HFFc6 (cell line): ENCODE measurements at regions not wholly inside any gene's neighbourhood (a gene's known extent, or its start where the extent isn't known, plus 50 kb on each side); places are given as distances from the start of the nearest gene placed in this dataset.

Experiments
- DNase-seq: peaks from one replicate; pipeline ENCODE4 v3.0.0-alpha.2; 2018
- H3K27ac Mint-ChIP-seq: 2 replicates; pipeline ENCODE4 v1.8.0; 2020; ENCODE audit warnings: mild to moderate bottlenecking, mixed read lengths
- H3K27me3 Mint-ChIP-seq: 2 replicates; pipeline ENCODE4 v1.8.0; 2021; ENCODE audit warnings: mild to moderate bottlenecking, moderate library complexity, mixed read lengths; ENCODE audit not compliant: insufficient read depth
- H3K36me3 Mint-ChIP-seq: 2 replicates; pipeline ENCODE4 v1.8.0; 2021; ENCODE audit warnings: low read depth, mixed read lengths
- H3K4me1 Mint-ChIP-seq: 2 replicates; pipeline ENCODE4 v1.8.0; 2020; ENCODE audit warnings: low read depth, mixed read lengths
- H3K4me3 Mint-ChIP-seq: 2 replicates; pipeline ENCODE4 v1.8.0; 2020; ENCODE audit warnings: mild to moderate bottlenecking, moderate library complexity, mixed read lengths
- H3K9me3 Mint-ChIP-seq: 2 replicates; pipeline ENCODE4 v1.8.0; 2020; ENCODE audit warnings: mild to moderate bottlenecking, mixed read lengths
- CTCF ChIP-seq: fragments of 200-600 bp; sonication (generic); IDR thresholded peaks from 2 replicates; pipeline ENCODE4 v1.5.0; 2021; ENCODE audit warnings: antibody characterized with exemption, mild to moderate bottlenecking

GRCh38 chr11:71383461-71383860 is 64.7 kb downstream of the DHCR7 start:
- H3K4me1 Mint-ChIP-seq: no peaks in the 10 kb centered on the region
- no peak for DNase-seq
- H3K27ac Mint-ChIP-seq: no peak overlapping the region
- peaks cover 10% of the 10 kb centered on the region for H3K36me3 Mint-ChIP-seq
- no peak overlapping the region for H3K4me3 Mint-ChIP-seq
- H3K27me3 Mint-ChIP-seq: peaks cover 34% of the 10 kb centered on the region
- H3K9me3 Mint-ChIP-seq: peaks cover 11% of the 10 kb centered on the region
- TF ChIP-seq CTCF: no peak

GRCh38 chr11:71381781-71382505 is 66.2 kb downstream of the DHCR7 start:
- Mint-ChIP-seq H3K36me3 (no peaks in the 10 kb centered on the region), H3K4me3 (no peak overlapping the region), H3K27me3 (peaks cover 20% of the 10 kb centered on the region), H3K4me1 (no peaks in the 10 kb centered on the region), H3K9me3 (no peaks in the 10 kb centered on the region; the same call in 1 of the 2 replicates), H3K27ac (no peak overlapping the region)
- no peak for DNase-seq
- TF ChIP-seq CTCF: no peak

- H3K36me3 Mint-ChIP-seq: no peaks in the 10 kb centered on the region
- no peaks in the 10 kb centered on the region; the same call in 1 of the 2 replicates for H3K9me3 Mint-ChIP-seq
- no peak for TF ChIP-seq CTCF
- peaks cover 9% of the 10 kb centered on the region for H3K27me3 Mint-ChIP-seq
- DNase-seq: no peak
- no peak overlapping the region for H3K27ac Mint-ChIP-seq
- no peaks in the 10 kb centered on the region for H3K4me1 Mint-ChIP-seq
- no peak overlapping the region for H3K4me3 Mint-ChIP-seq
Measured at GRCh38 chr11:71379701-71380100, 68.5 kb downstream of the DHCR7 start.

- DNase-seq: no peak
- Mint-ChIP-seq H3K27ac (no peak overlapping the region), H3K4me1 (no peaks in the 10 kb centered on the region), H3K4me3 (no peak overlapping the region), H3K36me3 (no peaks in the 10 kb centered on the region), H3K27me3 (peaks cover 2% of the 10 kb centered on the region; the same call in 1 of the 2 replicates), H3K9me3 (no peaks in the 10 kb centered on the region; the same call in 1 of the 2 replicates)
- no peak for TF ChIP-seq CTCF
Measured at GRCh38 chr11:71373791-71374454, 74.3 kb downstream of the DHCR7 start.

GRCh38 chr11:71372693-71373657 is 75.2 kb downstream of the DHCR7 start:
- Mint-ChIP-seq H3K27ac (no peak overlapping the region), H3K36me3 (no peaks in the 10 kb centered on the region), H3K27me3 (peaks cover 7% of the 10 kb centered on the region; the same call in 1 of the 2 replicates), H3K4me1 (no peaks in the 10 kb centered on the region), H3K4me3 (no peak overlapping the region), H3K9me3 (peaks cover 5% of the 10 kb centered on the region; the same call in 1 of the 2 replicates)
- DNase-seq: peak; percentile 32
- TF ChIP-seq CTCF: peak; percentile 67
